KMS-11 (cell line): ENCODE measurements at regions not wholly inside any gene's neighbourhood (a gene's known extent, or its start where the extent isn't known, plus 50 kb on each side); places are given as distances from the start of the nearest gene placed in this dataset.

Source experiments
- H2AFZ ChIP-seq: fragments of 200-600 bp; sonication (generic); 2 replicates; pipeline ENCODE4 v1.6.1; 2016; ENCODE audit warnings: antibody characterized with exemption, mixed run types, low read depth
- H3K27ac ChIP-seq: fragments of 200-600 bp; sonication (generic); 2 replicates; pipeline ENCODE4 v1.6.1; 2016; ENCODE audit warnings: mild to moderate bottlenecking, mixed run types
- H3K27me3 ChIP-seq: fragments of 200-600 bp; sonication (generic); 2 replicates; pipeline ENCODE4 v1.6.1; 2017; ENCODE audit warnings: mild to moderate bottlenecking, low read depth, mixed run types, moderate library complexity; ENCODE audit not compliant: insufficient read depth
- H3K36me3 ChIP-seq: fragments of 200-600 bp; sonication (generic); 2 replicates; pipeline ENCODE4 v1.6.1; 2017; ENCODE audit warnings: mild to moderate bottlenecking, mixed run types; ENCODE audit not compliant: insufficient read depth
- H3K4me1 ChIP-seq: fragments of 200-600 bp; sonication (generic); 2 replicates; pipeline ENCODE4 v1.6.1; 2016; ENCODE audit warnings: mild to moderate bottlenecking, low read depth, mixed run types; ENCODE audit not compliant: poor library complexity, severe bottlenecking
- H3K4me2 ChIP-seq: fragments of 200-600 bp; sonication (generic); 2 replicates; pipeline ENCODE4 v1.7.0; 2016; ENCODE audit warnings: mild to moderate bottlenecking, mixed run types
- H3K4me3 ChIP-seq: fragments of 200-600 bp; sonication (generic); IDR thresholded peaks from 2 replicates; pipeline ENCODE4 v1.6.1; 2017; ENCODE audit warnings: low read depth, low read length, mixed read lengths; ENCODE audit not compliant: insufficient read depth
- H3K79me2 ChIP-seq: fragments of 200-600 bp; sonication (generic); 2 replicates; pipeline ENCODE4 v1.6.1; 2016; ENCODE audit warnings: low read depth, mixed run types; ENCODE audit not compliant: insufficient read depth
- H3K9ac ChIP-seq: fragments of 200-600 bp; sonication (generic); 2 replicates; pipeline ENCODE4 v1.6.1; 2016; ENCODE audit warnings: mild to moderate bottlenecking, mixed run types
- H4K20me1 ChIP-seq: fragments of 200-600 bp; sonication (generic); 2 replicates; pipeline ENCODE4 v1.6.1; 2016; ENCODE audit warnings: mild to moderate bottlenecking, mixed run types; ENCODE audit not compliant: insufficient read depth
- TF ChIP-seq, protein P1 (sequence below): fragments of 200-600 bp; sonication (generic); conservative IDR thresholded peaks from 2 replicates; pipeline ENCODE4 v1.6.1; 2017; ENCODE audit warnings: low read depth, mild to moderate bottlenecking, antibody characterized with exemption, low read length, moderate library complexity, mixed read lengths

- Histone ChIP-seq H2AFZ (no peak overlapping the region), H3K27me3 (no peaks in the 10 kb centered on the region), H3K27ac (no peak overlapping the region), H3K9ac (no peak overlapping the region), H3K4me1 (no peaks in the 10 kb centered on the region), H4K20me1 (no peaks in the 10 kb centered on the region), H3K4me2 (no peak overlapping the region), H3K4me3 (no peak overlapping the region), H3K36me3 (no peaks in the 10 kb centered on the region), H3K79me2 (no peaks in the 10 kb centered on the region)
- TF ChIP-seq, protein P1, sequence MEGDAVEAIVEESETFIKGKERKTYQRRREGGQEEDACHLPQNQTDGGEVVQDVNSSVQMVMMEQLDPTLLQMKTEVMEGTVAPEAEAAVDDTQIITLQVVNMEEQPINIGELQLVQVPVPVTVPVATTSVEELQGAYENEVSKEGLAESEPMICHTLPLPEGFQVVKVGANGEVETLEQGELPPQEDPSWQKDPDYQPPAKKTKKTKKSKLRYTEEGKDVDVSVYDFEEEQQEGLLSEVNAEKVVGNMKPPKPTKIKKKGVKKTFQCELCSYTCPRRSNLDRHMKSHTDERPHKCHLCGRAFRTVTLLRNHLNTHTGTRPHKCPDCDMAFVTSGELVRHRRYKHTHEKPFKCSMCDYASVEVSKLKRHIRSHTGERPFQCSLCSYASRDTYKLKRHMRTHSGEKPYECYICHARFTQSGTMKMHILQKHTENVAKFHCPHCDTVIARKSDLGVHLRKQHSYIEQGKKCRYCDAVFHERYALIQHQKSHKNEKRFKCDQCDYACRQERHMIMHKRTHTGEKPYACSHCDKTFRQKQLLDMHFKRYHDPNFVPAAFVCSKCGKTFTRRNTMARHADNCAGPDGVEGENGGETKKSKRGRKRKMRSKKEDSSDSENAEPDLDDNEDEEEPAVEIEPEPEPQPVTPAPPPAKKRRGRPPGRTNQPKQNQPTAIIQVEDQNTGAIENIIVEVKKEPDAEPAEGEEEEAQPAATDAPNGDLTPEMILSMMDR = no peak
Measured at GRCh38 chr2:16764487-16764886, 98.9 kb upstream of the CYRIA start.

DNA sequence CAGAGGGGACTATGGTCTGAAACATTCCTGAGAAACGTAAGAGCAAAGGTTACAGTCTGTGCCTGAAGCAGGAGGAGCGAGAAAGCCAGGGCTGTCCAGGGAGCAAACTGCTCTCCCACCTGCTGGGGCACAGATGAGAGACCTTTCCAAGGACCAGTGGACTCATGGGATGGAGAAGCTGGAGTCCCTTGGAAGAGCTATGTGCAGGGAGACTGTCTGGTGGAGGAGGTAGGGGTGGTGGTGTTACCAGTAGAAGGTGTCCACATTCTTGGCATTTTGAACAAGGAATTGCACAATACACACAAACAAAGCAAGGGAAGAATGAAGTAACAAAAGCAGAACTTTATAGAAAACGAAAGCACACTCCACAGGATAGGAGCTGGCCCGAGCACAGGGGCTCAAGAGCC is 97.9 kb upstream of the CYRIA start:
- H3K36me3 ChIP-seq = no peaks in the 10 kb centered on the region
- no peaks in the 10 kb centered on the region for H3K27me3 ChIP-seq
- no peak overlapping the region for H3K9ac ChIP-seq
- no peak overlapping the region for H3K4me3 ChIP-seq
- no peaks in the 10 kb centered on the region for H3K4me1 ChIP-seq
- H3K27ac ChIP-seq = no peak overlapping the region
- no peak overlapping the region for H2AFZ ChIP-seq
- H3K79me2 ChIP-seq = no peaks in the 10 kb centered on the region
- no peak overlapping the region for H3K4me2 ChIP-seq
- H4K20me1 ChIP-seq = no peaks in the 10 kb centered on the region
- TF ChIP-seq, protein P1 = no peak

- Histone ChIP-seq H4K20me1 (no peaks in the 10 kb centered on the region), H3K27me3 (no peaks in the 10 kb centered on the region), H3K79me2 (no peaks in the 10 kb centered on the region), H3K4me2 (no peak overlapping the region), H3K4me3 (no peak overlapping the region), H2AFZ (no peak overlapping the region), H3K27ac (no peak overlapping the region), H3K9ac (no peak overlapping the region), H3K36me3 (no peaks in the 10 kb centered on the region), H3K4me1 (no peaks in the 10 kb centered on the region)
- TF ChIP-seq, protein P1 = no peak
Measured at GRCh38 chr2:16763056-16763455, 97.4 kb upstream of the CYRIA start.

- Histone ChIP-seq H3K27me3 (no peaks in the 10 kb centered on the region), H3K36me3 (no peaks in the 10 kb centered on the region), H3K9ac (no peak overlapping the region), H2AFZ (no peak overlapping the region), H3K4me3 (no peak overlapping the region), H3K79me2 (no peaks in the 10 kb centered on the region), H3K4me2 (no peak overlapping the region), H3K27ac (no peak overlapping the region), H4K20me1 (no peaks in the 10 kb centered on the region), H3K4me1 (no peaks in the 10 kb centered on the region)
- TF ChIP-seq, protein P1 = no peak
Measured at GRCh38 chr2:16760426-16760825, 94.8 kb upstream of the CYRIA start.
